Stimulated activated CD4-positive, alpha-beta T cell treated with anti-CD3 and anti-CD28 coated beads, Interleukin-4, amount 100 ng/mL, for 4 hours (primary cell): ENCODE measurements at regions not wholly inside any gene's neighbourhood (a gene's known extent, or its start where the extent isn't known, plus 50 kb on each side); places are given as distances from the start of the nearest gene placed in this dataset.
A peak's percentile ranks its signal among the peaks of the same experiment; 100 is the strongest.

Source experiments
- DNase-seq, 2 experiments: peaks; one replicate each; pipeline ENCODE4 v3.0.0-alpha.2; 2020

DNA sequence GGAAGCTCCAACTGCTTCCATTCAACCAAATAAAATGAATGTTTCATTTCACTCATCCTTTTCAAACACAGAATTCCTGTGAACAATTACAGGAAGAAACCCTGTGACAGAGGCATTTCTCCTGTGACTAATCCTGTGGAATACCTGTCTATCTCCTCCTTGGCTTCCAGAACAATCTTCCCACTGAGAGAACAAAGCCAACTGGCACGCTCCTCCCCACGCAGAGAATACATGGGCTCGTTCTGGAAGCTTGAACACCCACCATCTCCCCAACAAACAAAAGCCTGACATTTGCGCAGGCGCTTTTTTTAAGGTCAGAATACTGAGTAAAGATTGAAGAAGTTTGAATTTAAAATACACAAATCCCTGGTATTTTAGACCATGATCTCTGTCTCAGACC is 104.7 kb upstream of the SLC66A3 start:
- DNase-seq, result no peak

DNA sequence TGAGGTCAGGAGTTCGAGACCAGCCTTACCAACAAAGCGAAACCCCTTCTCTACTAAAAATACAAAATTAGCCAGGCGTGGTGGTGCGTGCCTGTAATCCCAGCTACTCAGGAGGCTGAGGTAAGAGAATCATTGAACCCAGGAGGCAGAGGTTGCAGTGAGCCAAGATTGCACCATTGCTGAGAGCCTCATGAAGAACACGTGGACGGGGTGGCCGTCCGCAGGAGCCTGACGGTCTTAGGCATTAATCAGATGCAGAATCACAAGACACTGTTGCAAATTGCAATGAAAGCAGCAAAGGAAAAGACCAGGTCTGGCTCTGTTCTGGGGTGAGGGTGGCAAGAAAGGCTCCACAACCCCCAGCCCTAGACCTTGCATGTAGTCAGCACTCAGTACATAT is 104.0 kb upstream of the SLC66A3 start:
- DNase-seq, result no peak

DNA sequence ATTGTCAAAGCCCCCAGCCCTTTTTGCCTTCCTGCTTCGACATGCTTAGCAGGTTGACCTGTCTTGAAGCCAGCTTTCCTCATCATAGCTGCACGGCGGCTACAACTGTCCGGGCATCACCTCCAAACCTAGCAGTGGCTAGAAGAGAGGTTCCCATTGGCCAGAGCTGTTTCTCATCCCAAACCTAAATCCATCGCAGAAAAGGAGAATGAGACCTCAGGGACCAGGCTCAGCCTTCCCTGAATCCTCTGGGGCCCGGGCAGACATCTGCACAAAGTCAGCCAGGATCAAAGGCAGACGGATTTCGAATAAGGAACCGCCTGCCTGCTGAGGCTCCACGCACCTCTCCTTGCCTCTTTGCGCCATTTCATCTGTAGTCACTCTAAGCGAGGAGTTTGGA is 101.7 kb upstream of the SLC66A3 start:
- DNase-seq, result no peak

DNA sequence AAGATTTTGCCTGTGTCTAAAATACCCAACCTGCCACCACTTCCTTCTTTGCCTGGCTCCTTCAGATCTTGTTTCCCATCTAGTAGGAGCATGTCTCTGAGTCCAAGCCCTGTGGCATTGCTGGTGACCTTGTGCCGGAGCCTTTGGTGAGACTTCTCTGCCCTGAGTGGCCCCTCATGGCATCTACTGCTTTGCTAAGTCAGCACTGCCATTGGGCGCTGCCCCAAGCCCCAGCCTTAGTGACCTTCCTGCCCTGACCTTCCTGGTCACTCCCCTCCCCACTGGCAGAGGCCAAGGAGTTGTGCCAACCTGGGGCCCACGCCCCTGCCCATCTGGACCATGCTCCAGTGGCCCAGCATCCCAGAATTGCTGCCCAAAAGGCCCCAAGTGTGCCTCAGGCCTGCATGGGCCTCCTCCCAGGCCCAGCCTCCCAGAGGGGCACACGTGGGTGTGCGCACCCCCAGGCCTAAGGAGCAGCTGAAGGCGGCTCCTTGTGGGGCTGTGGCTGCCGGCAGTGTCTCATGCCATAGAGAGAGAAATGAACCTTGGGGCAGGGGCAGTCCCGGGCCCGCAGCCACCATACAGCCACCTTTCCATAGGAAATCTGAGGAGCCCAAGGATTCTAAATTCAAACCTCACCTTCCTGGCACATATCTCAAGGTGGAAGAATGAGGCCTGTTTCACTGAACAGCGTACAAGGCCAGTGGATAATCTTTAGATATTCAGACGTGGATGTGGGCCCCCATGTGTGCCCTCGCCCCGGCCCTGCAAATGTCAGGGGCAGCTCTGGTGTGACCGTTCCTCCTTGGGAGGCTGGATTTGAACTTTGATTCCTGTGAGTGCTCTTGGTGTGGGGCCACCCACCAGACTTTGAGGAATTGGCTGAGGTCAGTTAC is 100.2 kb upstream of the SLC66A3 start:
- no peak for DNase-seq

DNA sequence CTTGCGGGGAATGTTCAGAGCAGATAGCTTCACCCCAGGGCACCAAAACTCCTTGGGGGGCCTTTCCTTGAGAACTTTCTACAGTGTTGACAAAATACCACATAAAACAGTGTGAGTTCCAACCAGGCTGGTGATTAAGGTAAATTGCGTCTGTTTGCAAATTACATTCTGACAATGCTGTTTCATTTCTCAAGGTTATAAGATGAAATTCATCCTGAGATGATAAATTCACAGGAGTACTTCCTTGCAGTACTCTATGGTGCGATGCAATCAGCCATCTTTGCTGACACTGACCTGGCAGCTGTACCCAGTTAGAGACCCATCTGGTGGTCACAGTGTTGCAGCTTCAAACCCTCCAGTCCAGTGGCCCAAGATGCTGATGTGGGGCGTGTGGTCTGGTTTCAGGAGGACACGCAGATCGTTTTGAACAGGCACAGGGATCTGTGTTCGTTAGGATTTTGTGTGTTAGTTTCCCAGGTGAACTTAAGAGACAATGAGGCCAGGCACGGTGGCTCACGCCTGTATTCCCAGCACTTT is 99.5 kb upstream of the SLC66A3 start:
- DNase-seq, result no peak

DNA sequence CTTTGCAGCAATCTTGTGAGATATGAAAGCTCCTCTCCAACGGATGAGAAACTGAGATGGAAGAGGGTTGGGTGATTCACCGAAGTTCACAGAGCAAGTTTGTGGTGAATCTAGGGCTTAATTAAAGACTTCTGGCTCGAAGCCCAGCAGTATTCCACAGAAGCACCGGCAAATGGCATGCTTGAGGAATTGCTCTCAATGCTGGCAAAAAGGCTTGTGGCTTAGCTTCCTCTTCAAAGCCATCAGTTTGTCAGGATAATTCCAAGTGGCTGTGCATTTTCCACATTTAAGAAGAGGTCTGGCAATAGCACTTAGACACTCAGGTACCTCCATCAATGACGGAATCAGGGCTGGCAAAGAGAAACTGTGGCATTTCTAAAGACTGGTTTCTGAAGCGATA is 98.7 kb upstream of the SLC66A3 start:
- no peak for DNase-seq

DNA sequence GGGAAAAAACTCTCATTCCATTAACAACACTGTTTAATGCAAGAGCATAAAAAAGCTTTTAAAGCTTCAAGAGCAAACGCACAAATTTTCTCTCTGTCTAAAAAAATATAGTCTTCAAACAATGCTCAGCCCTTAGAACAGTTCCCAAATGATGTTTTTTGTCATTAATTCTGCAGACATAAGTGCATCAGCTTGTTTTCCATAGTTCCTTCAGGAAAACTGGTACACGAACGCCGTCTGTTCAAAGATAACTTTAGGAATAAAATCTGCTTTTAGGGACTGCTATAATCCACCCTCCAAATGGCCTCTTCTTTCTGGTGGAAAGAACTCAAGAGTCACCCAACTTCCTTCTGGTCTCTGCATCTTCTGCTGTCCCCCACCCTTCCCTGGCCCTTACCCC is 98.2 kb upstream of the SLC66A3 start:
- DNase-seq, result no peak

DNA sequence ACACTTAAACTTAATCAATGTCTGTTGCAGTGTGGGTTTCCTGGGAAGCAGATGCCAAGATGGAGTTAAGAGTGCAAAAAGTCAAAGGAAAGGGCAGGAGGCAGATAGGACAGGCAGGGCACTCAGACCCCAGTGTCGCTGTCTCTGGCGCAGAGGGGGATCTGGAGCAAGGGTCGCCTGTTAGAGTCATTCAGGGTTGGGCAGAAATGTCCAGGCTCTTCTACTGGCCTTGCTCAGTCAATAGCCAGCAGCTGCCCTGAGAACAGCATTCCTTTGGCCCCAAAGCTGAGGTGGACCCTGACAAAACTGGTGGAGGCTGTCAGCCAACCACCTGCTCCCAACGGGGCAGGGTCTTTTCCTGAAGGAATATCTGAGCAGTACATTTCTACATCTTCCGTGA is 97.1 kb upstream of the SLC66A3 start:
- DNase-seq, result no peak

DNA sequence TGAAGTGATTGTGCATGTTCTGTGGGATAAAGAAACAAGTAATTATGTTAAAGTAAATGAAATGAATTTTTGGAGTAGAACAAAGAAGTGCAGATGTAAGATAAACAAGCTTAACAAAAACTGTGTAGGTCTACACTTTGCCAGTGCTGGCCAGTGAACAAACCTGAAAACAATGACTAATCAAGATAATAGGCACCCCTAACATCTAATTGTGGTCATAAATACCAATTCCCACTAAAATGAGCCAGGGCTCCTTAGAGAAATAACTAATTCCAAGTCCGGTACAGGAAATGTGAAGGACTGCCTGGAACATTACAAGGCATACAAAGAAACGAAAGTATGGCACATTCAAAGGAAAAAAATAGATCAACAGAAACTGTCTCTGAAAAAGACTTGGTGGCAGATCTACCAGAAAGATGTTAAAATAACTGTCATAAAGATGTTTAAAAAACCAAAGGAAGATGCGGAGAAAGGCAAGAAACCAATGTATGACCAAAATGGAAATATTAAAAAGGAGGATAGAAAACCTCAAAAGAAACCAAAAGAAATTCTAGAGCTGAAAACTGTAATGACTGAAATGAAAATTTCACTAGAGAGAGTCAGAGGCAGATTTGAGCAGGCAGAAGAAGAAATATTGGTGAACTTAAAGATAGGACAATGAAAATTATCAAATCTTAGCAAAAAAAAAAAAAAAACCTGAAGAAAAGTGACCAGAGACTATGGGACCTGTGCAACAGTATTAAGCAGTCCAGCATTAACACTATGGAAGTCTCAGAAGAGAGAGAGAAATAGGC is 94.7 kb upstream of the SLC66A3 start:
- DNase-seq, result no peak

DNA sequence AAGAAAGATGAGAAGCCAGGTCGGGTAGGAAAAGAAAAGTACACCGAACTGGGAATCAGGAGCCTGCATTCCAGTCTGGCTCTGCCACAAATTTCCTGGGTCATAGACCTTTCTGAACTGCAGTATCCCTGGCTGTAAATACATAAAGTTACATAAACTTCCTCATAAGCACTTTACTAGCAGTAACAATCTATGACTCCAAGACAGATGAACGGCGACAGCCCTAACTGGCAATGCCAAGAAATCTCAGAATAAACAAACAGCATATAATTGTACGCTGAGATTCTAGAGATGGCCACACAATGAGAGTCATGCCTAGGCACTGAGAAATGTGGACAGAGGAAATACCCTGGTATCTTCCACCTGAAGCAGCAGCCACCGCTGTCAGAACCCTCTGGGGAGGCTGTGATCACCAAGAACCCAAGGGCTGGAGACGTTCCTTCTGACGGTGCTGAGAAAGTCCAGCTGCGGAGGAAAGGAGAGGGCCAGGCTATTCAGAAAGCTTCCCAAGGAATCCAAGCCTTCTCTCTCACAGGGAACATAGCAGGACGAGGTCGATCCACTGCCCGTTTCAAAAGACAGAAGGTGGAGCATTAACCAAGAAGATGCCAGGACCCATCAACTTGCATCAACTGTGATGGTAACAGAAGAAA is 89.3 kb upstream of the SLC66A3 start:
- no peak for DNase-seq

DNA sequence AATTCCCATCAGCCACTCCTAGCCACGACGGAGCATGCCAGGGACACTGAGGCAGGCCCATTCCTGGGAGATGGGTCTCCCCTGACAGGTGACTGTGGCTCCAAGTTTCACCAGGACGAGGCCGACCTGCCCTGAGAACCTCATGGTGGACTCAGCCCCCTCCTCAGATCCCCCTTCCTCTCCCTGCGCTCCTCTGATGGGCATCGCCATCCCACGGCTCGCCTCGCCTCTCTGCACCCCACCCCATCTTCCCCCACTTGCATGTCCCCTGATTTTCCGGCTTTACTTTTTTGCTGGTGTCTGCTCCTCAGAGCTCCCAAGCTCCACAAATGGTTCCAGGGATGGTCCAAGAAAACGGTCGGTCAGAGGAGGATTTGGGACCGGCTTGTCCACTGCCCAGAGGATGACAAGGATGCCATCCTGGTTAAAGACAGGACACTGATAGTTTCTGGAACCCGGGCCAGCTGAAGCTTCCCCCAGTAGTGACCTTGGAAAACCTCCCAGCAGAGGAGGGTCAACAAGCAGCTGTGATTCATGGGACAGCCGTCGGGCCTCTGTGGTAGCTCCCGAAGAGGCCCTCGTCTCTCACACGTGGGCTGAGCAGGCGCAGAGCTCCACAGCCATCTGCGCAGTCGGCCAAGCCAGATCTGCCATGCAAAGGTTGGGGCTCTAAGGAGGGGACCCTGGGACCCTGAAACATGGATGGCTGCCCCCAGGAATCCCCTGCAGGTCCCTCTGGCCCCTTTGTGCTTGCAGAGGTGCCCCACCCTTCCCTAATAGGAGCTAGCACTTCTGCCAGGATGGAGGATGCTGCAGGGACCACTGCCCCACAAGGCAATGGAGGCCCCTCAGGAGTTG is 87.8 kb upstream of the SLC66A3 start:
- no peak for DNase-seq

DNA sequence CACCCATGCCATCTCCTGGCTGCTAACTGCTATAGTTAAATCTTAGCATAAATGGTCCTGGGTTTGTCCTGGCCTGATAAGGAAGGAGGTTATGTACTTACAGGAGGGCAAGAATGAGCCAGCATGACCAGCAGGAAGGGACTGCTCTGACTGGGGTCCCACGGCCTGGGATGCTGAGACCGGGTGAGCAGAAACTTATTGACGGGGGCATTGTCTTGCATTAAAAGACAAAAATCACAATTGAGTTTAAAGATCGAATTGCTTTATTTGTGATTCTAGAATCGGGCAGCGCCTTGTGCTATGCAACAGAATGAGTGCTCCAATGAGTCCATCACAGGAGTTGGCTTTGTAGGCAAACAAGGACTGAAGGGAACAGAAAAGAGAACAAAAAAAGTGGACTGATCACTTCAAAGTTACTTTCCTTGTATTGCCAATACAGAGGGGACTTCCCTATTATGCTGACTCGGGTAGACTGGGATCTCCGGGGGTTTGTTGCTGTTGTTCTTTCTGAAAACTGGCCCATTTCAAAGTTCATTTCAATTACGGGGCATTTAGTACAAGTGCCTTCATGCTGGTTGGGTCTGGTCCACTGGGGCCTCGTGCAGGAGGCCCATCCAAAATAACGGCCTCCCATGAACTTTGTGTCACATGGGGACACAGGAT is 87.1 kb upstream of the SLC66A3 start:
- DNase-seq, result no peak

DNA sequence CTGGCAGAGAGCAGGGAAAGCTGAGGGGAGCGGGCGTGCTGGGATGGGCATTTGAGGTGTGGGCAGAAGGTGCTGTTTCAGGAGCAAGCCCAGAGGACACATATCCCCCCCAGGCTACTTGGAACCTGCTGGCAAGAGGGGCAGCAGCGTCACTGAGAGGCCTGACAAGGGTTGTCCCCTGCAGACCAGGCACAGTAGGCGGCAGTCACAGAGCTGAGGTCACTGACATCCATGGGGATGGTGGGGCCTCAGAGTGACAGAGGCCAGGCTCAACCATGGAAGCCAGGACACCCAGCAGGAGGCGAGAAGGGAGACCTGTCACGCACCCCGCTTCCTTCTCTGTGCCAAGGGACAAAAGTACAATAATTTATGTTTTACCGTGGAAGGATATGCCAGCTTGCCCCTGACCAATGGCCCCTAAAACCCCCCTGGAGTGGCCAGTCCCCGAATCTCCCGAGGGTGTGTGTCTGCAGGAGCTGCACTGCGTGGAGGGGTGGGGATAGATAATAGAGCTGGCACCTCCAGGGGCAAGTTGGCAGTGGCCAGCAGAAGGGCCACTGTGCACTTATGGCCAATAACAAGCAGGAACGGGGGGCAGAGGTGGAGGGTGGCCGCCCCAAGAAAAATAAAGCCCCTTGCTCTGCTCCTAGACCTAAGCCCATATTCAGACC is 86.3 kb upstream of the SLC66A3 start:
- no peak for DNase-seq

DNA sequence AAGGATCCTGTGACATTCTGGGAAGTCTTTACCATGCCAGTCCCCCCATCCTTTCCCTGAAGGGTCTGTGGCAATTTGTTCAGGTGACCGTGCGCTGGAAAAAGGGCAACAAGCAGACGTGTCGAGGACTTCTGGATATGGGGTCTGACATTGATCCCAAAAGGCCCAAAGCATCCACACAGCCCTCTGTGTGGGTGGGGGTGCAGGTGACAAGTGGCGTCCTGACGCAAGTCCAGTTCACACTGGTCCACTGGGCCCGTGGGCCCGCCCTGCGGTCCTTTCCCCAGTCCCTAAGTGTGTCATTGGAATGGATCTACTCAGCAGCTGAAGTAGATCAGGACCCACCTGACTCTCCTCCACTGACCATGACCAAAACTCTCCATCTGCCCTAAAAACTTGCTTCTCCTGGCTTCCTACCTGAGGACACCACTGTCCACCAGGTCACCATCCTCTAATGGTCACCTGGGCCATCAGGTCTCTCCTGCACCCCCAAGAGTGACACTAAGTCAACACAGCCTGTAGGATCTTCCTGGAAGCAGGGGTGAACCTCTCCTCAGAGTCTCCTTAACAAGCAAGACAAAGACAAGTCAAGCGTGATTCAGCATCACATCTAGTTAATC is 85.6 kb upstream of the SLC66A3 start:
- no peak for DNase-seq

DNA sequence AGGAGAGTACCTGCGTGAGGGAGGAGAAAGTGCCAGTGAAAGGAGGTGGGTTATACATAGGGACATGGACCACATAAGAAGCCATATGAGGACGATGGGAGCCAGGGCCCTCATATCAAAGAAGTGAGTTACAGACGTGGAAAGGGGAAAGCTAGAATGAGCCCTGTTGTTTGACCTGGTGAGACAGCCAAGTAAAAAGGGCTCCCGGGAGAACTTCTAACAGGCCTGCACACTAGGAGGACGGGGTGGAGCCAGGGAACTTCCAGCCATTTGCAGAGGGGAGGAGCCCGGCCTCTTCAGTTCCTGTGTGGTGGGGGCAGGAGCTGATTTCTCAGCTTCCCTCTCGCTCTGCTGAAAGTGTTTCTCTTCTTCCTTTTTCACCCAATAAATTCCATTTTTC is 84.1 kb upstream of the SLC66A3 start:
- DNase-seq, result no peak

DNA sequence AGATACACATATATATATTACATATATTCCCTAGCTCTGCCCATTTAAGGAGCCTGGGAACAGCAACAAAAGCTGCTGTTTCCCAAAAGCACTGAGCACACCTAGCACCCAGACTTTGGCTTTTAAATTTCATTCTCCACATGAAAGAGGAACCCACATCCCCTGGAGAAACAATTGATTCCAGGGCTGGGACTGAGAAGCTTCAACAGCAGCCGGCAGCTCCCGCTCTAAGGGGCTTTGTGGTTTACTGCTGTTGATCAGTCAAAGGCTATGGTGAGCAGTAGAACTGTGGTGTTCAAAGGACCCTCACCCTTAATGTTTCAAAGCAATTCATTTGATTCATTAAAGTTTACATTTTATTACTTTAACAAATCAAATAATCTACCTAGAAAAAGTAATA is 83.3 kb upstream of the SLC66A3 start:
- DNase-seq, result no peak

DNA sequence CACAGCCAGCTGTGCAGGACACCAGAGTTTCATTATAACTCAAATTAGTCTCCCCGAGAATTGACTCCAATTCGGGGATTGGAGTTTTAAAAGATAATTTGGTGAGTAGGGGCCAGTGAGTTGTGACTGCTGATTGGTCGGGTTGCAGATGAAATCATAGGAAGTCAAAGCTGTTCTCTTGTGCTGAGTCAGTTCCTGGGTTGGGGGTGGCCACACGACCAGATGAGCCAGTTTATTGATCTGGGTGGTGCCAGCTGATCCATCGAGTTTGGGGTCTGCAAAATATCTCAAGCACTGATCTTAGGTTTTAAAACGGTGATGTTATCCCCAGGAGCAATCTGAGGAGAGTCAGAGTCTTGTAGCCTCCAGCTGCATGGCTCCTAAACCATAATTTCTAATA is 82.7 kb upstream of the SLC66A3 start:
- no peak for DNase-seq

DNA sequence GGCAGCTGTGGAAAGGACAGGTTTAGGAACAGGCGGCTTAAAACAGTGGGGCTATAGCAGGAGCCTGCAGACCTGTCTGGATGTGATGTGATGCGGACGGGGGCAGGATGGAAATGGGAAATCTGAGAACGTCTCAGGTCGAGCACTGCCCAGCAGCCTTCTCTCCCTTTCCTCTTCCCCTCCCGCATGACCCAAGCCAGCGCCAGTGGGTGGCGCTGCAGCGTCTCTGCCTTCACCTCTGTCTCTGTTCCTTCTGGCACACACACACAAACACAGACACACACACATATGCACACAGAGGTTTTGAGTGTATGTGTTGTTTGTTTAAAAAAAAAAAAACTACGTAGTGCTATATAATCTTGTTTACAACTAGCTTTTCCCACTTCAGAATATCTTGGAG is 82.0 kb upstream of the SLC66A3 start:
- peak in 1 of 2 experiments; percentile 7 for DNase-seq

DNA sequence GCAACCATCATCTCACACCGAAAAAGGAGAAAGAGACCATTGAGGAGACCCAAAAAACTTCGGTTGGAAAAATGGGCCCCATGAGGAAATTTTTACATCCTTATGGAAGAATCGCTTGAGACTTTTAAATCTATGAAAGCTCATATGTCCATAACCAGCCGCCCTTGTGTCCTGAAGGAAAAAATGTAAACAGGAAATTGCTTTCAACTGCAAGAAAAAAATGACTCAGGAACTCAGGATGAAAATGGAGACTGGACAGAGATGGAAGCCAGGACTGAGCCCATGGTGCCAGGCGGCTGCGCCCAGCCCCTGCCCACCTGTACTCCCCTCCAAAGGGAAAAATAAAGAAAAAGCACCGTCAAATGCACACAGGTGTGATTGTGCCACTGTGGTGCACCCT is 81.5 kb upstream of the SLC66A3 start:
- DNase-seq, result no peak

DNA sequence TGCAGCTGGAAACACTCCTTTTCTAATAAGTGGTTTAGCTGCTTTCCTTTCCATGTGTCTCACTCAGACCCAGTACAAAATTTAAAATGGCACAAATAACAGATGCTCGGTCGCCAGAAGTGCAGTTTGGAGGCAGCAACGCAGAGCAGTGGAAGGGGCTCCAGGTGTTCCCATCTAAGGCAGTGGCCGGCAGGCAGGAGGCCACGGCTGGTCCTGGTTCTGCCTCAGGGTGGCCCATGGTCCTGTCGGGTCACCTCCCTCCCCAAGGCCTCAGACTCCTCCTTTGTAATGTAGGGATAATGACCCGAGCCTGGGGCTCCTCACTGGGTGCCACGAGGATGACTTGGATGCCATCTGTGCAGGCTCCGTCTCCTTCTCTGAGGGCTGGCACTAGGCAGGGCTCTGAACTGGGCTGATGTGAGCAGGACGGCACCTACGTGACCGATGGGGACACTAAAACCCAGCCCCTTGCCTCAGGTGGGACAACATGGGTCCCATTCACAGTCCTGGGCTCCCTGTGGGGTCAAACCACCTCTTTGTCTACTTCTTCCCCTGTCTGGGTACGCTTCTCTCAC is 80.9 kb upstream of the SLC66A3 start:
- DNase-seq, result no peak

DNA sequence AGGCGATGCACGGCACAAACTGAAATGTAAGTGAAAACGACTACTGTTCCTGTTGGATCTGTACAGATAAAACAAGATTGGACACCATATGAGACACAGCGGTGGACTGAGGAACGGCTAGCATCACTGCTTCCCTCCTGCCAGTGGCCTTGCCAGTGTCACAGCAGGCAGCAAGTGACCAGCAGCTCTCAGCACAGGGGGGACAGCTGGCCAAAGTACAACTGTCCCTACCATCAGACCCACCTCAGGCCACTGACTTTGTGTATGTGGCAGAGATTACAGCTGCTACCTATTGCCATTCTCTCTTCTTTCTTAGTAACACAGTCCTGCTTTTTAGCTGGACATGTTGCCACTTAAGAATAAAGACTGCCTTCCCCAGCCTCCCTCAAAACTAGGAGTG is 80.0 kb upstream of the SLC66A3 start:
- no peak for DNase-seq
